HCT116 (cell line): ENCODE measurements at regions not wholly inside any gene's neighbourhood (a gene's known extent, or its start where the extent isn't known, plus 50 kb on each side); places are given as distances from the start of the nearest gene placed in this dataset.

Experiments used
- ATF3 ChIP-seq: IDR thresholded peaks from 2 replicates; pipeline ENCODE4 v1.6.1; 2012
- CTCF ChIP-seq, 3 experiments: fragments of 200-600 bp in 1 of 3; sonication (generic) in 1 of 3; IDR thresholded peaks in 2 of 3; conservative IDR thresholded peaks in 1 of 3; 2 replicates each; pipeline ENCODE4 v1.5.1; 2012 to 2017; ENCODE audit warnings: low read depth in 2 of 3, low read length in 2 of 3, antibody characterized with exemption in 1 of 3, borderline replicate concordance in 1 of 3, control low read depth in 1 of 3, mild to moderate bottlenecking in 1 of 3, mixed read lengths in 1 of 3, mixed run types in 1 of 3, moderate library complexity in 1 of 3; ENCODE audit not compliant: insufficient read depth in 1 of 3
- EZH2 ChIP-seq: fragments of 200-600 bp; sonication (generic); IDR thresholded peaks from 2 replicates; pipeline ENCODE4 v1.6.1; 2017; ENCODE audit warnings: antibody characterized with exemption, mixed run types
- JUND ChIP-seq: IDR thresholded peaks from 2 replicates; pipeline ENCODE4 v1.6.1; 2012
- POLR2A ChIP-seq: IDR thresholded peaks from 2 replicates; pipeline ENCODE4 v1.7.0; 2011; ENCODE audit warnings: borderline replicate concordance; ENCODE audit not compliant: insufficient read depth, insufficient read length; ENCODE audit errors: extremely low read depth
- POLR2AphosphoS5 ChIP-seq: IDR thresholded peaks from 2 replicates; pipeline ENCODE4 v1.6.1; 2011; ENCODE audit warnings: mild to moderate bottlenecking, low read depth, low read length, moderate library complexity
- TCF7L2 ChIP-seq: IDR thresholded peaks from 2 replicates; pipeline ENCODE4 v1.7.0; 2011; ENCODE audit warnings: borderline replicate concordance, inconsistent platforms; ENCODE audit not compliant: insufficient read depth, insufficient read length; ENCODE audit errors: extremely low read depth
- ZNF274 ChIP-seq: fragments of 200-500 bp; sonication (Bioruptor generic); IDR thresholded peaks from 2 replicates; pipeline ENCODE4 v1.6.1; 2014; ENCODE audit warnings: mild to moderate bottlenecking, low read depth, low read length, inconsistent platforms

- TF ChIP-seq JUND (no peak), EZH2 (no peak), ZNF274 (no peak), POLR2AphosphoS5 (no peak), TCF7L2 (no peak), CTCF (IDR thresholded peaks at IDR 0.05 in 2 of 3, conservative IDR thresholded peaks at IDR 0.05 in 1 of 3; ENCODE audit: borderline replicate concordance in 1 of 3, insufficient read depth in 1 of 3, low read depth in 2 of 3, low read length in 2 of 3) (no peak), ATF3 (no peak), POLR2A (no peak)
These were observed 291.9 kb downstream of the OXSM start for GRCh38 chr3:26081806-26082205.
